H1 (cell line): ENCODE measurements at regions not wholly inside any gene's neighbourhood (a gene's known extent, or its start where the extent isn't known, plus 50 kb on each side); places are given as distances from the start of the nearest gene placed in this dataset.

Experiments used
- CTCF ChIA-PET: fragments of 300-600 bp; sonication (Branson Sonifier 250); formaldehyde crosslinking; loops from one replicate; lab custom pipeline; 2021; ENCODE audit not compliant: partially characterized antibody; lab: Charles Lee
- POLR2A ChIA-PET: fragments of 300-600 bp; sonication (Branson Sonifier 250); formaldehyde crosslinking; loops from one replicate; lab custom pipeline; 2021; ENCODE audit warnings: inconsistent platforms; ENCODE audit not compliant: partially characterized antibody; lab: Charles Lee
- DNase-seq, 2 experiments: peaks; one replicate each; pipeline versions ENCODE4 v3.0.0 to v3.0.0-alpha.2; 2010 to 2022; ENCODE audit warnings: low spot score in 2 of 2, low read depth in 1 of 2, mixed read lengths in 1 of 2
- FAIRE-seq: peaks from 2 replicates; lab custom pipeline; 2011; peaks lifted over from hg19 to GRCh38; lab: Jason Lieb, UNC
- H2AFZ ChIP-seq: 2 replicates; pipeline ENCODE4 v1.8.1; 2012; ENCODE audit warnings: low read length, inconsistent platforms
- H2AK5ac ChIP-seq: 2 replicates; pipeline ENCODE4 v1.6.1; 2013; ENCODE audit warnings: low read depth, low read length
- H2BK120ac ChIP-seq: replicated peaks from 2 replicates; pipeline ENCODE3; 2013; ENCODE audit warnings: low read depth, low read length, inconsistent platforms
- H2BK12ac ChIP-seq: 2 replicates; pipeline ENCODE4 v1.6.1; 2013; ENCODE audit warnings: low read depth, low read length
- H2BK15ac ChIP-seq: 2 replicates; pipeline ENCODE4 v1.6.1; 2013; ENCODE audit warnings: low read length
- H2BK20ac ChIP-seq: 2 replicates; pipeline ENCODE4 v1.6.1; 2013; ENCODE audit warnings: low read length
- H2BK5ac ChIP-seq: 2 replicates; pipeline ENCODE4 v1.6.1; 2013; ENCODE audit warnings: low read depth, low read length
- H3K14ac ChIP-seq: 2 replicates; pipeline ENCODE4 v1.6.1; 2013; ENCODE audit warnings: inconsistent platforms; ENCODE audit not compliant: insufficient read length
- H3K18ac ChIP-seq: 2 replicates; pipeline ENCODE4 v1.6.1; 2013; ENCODE audit warnings: low read length; ENCODE audit errors: extremely low read depth
- H3K23ac ChIP-seq: 2 replicates; pipeline ENCODE4 v1.6.1; 2013; ENCODE audit warnings: inconsistent platforms; ENCODE audit not compliant: insufficient read length
- H3K23me2 ChIP-seq: 2 replicates; pipeline ENCODE4 v1.6.1; 2013; ENCODE audit warnings: low read depth, low read length
- H3K27ac ChIP-seq: 2 replicates; pipeline ENCODE4 v1.6.1; 2011; ENCODE audit warnings: low read depth, low read length, inconsistent platforms
- H3K27me3 ChIP-seq, 4 experiments: replicated peaks in 1 of 4; 1 replicate in 1 of 4; 2 replicates in 3 of 4; pipeline versions ENCODE4 v1.6.1 to v1.8.1; 2011 to 2013; ENCODE audit warnings: low read length in 3 of 4, mild to moderate bottlenecking in 3 of 4, inconsistent platforms in 2 of 4, mixed read lengths in 2 of 4, moderate library complexity in 1 of 4; ENCODE audit not compliant: control insufficient read depth in 3 of 4, insufficient read depth in 3 of 4; ENCODE audit errors: extremely low read depth in 1 of 4
- H3K36me3 ChIP-seq, 4 experiments: 2 replicates each; pipeline versions ENCODE4 v1.6.1 to v1.8.1; 2011 to 2013; ENCODE audit warnings: mild to moderate bottlenecking in 4 of 4, low read length in 3 of 4, moderate library complexity in 2 of 4, control low read depth in 1 of 4, inconsistent platforms in 1 of 4; ENCODE audit not compliant: insufficient read depth in 4 of 4, control insufficient read depth in 2 of 4
- H3K4ac ChIP-seq: replicated peaks from 2 replicates; pipeline ENCODE3; 2013; ENCODE audit warnings: low read length, low read depth, mixed read lengths, inconsistent platforms; ENCODE audit not compliant: insufficient read length
- H3K4me1 ChIP-seq, 4 experiments: replicated peaks in 1 of 4; 1 replicate in 1 of 4; 2 replicates in 3 of 4; pipeline versions ENCODE4 v1.6.1 to v1.8.1; 2011 to 2013; ENCODE audit warnings: low read length in 3 of 4, inconsistent platforms in 2 of 4, mixed read lengths in 1 of 4; ENCODE audit not compliant: insufficient read depth in 4 of 4, control insufficient read depth in 3 of 4
- H3K4me2 ChIP-seq, 2 experiments: 2 replicates each; pipeline versions ENCODE4 v1.6.1 to v1.8.1; 2011 to 2013; ENCODE audit warnings: low read depth in 2 of 2, low read length in 2 of 2, control low read depth in 1 of 2, inconsistent platforms in 1 of 2, mild to moderate bottlenecking in 1 of 2; ENCODE audit not compliant: insufficient read depth in 1 of 2
- H3K4me3 ChIP-seq, 4 experiments: fragments of 200-600, 300-600 bp in 1 of 4; sonication (generic), shearing (Covaris generic), sonication (Bioruptor Twin) in 1 of 4; 2 replicates each; pipeline versions ENCODE4 v1.5.1 to v1.8.1; 2011 to 2016; ENCODE audit warnings: low read length in 4 of 4, low read depth in 3 of 4, control low read depth in 2 of 4, inconsistent platforms in 2 of 4, mild to moderate bottlenecking in 2 of 4, mixed read lengths in 1 of 4, moderate library complexity in 1 of 4; ENCODE audit not compliant: insufficient read depth in 2 of 4; ENCODE audit errors: extremely low read depth in 1 of 4
- H3K56ac ChIP-seq: replicated peaks from 2 replicates; pipeline ENCODE3; 2013; ENCODE audit warnings: low read depth, mild to moderate bottlenecking, mixed read lengths, low read length, inconsistent platforms; ENCODE audit not compliant: insufficient read length
- H3K79me1 ChIP-seq: 2 replicates; pipeline ENCODE4 v1.6.1; 2013; ENCODE audit warnings: low read depth, low read length, control low read depth
- H3K79me2 ChIP-seq, 2 experiments: 2 replicates each; pipeline versions ENCODE4 v1.6.1 to v1.8.1; 2012 to 2013; ENCODE audit warnings: low read length in 2 of 2, mild to moderate bottlenecking in 2 of 2, inconsistent platforms in 1 of 2; ENCODE audit not compliant: insufficient read depth in 2 of 2, control insufficient read depth in 1 of 2
- H3K9ac ChIP-seq, 4 experiments: replicated peaks in 1 of 4; 1 replicate in 1 of 4; 2 replicates in 3 of 4; pipeline versions ENCODE4 v1.6.1 to v1.8.1; 2011 to 2013; ENCODE audit warnings: low read depth in 3 of 4, low read length in 3 of 4, control low read depth in 2 of 4, mild to moderate bottlenecking in 2 of 4, moderate library complexity in 2 of 4, inconsistent platforms in 1 of 4; ENCODE audit errors: extremely low read depth in 1 of 4
- H3K9me3 ChIP-seq, 2 experiments: 2 replicates each; pipeline versions ENCODE4 v1.6.1 to v1.8.1; 2012 to 2013; ENCODE audit warnings: mild to moderate bottlenecking in 2 of 2, moderate library complexity in 2 of 2, control low read depth in 1 of 2, inconsistent platforms in 1 of 2, low read depth in 1 of 2, low read length in 1 of 2, mixed read lengths in 1 of 2; ENCODE audit not compliant: insufficient read depth in 2 of 2
- H4K20me1 ChIP-seq, 2 experiments: replicated peaks in 1 of 2; 2 replicates each; pipeline versions ENCODE3 to v1.8.1; 2011 to 2013; ENCODE audit warnings: inconsistent platforms in 2 of 2, low read length in 2 of 2, mild to moderate bottlenecking in 1 of 2; ENCODE audit not compliant: insufficient read depth in 2 of 2, control insufficient read depth in 1 of 2
- H4K5ac ChIP-seq: 2 replicates; pipeline ENCODE4 v1.6.1; 2013; ENCODE audit warnings: low read length, low read depth, mixed read lengths, inconsistent platforms; ENCODE audit not compliant: insufficient read length
- H4K8ac ChIP-seq: 2 replicates; pipeline ENCODE4 v1.8.0; 2013; ENCODE audit warnings: mild to moderate bottlenecking, moderate library complexity, low read length, inconsistent platforms; ENCODE audit not compliant: insufficient read depth; ENCODE audit errors: extremely low read depth
- H4K91ac ChIP-seq: replicated peaks from 2 replicates; pipeline ENCODE3; 2013; ENCODE audit warnings: low read length, mixed read lengths, inconsistent platforms; ENCODE audit not compliant: insufficient read length
- HDAC2 ChIP-seq, 2 experiments: fragments of 300-600 bp in 1 of 2; sonication (generic) in 1 of 2; IDR thresholded peaks; 2 replicates each; pipeline ENCODE4 v1.6.1; 2011 to 2012; ENCODE audit warnings: low read depth in 2 of 2, low read length in 2 of 2, mild to moderate bottlenecking in 2 of 2, moderate library complexity in 2 of 2, borderline replicate concordance in 1 of 2, inconsistent platforms in 1 of 2
- WGBS, 2 experiments: shearing (Covaris generic) in 1 of 2; methylation state at CpG; one replicate each; pipeline versions ENCODE4 v1.1.6 to v1.1.7; 2013 to 2015; ENCODE audit warnings: low lambda C conversion rate in 2 of 2, mixed read lengths in 2 of 2, inconsistent platforms in 1 of 2, low coverage in 1 of 2, missing lambda C conversion rate in 1 of 2; ENCODE audit not compliant: insufficient replicate concordance in 2 of 2, insufficient coverage in 1 of 2, insufficient read length in 1 of 2; ENCODE audit errors: extremely low coverage in 1 of 2, missing lambda C conversion rate in 1 of 2; 5-methylcytosine and 5-hydroxymethylcytosine counted together

- no peaks in the 10 kb centered on the region for H3K79me1 ChIP-seq
- H2BK120ac ChIP-seq = no peak overlapping the region
- no peak overlapping the region for H3K23ac ChIP-seq
- no peak overlapping the region for H4K91ac ChIP-seq
- no peaks in the 10 kb centered on the region for H3K27me3 ChIP-seq
- no peak overlapping the region for H2AK5ac ChIP-seq
- DNase-seq (no peak), FAIRE-seq (no peak)
- no peak overlapping the region for H4K5ac ChIP-seq
- POLR2A ChIA-PET = no interaction called here
- no peak overlapping the region for H3K4me3 ChIP-seq
- no peak overlapping the region for H4K8ac ChIP-seq
- H3K14ac ChIP-seq = no peak overlapping the region
- no peak overlapping the region for H2BK12ac ChIP-seq
- H3K4me2 ChIP-seq = no peak overlapping the region
- H3K4ac ChIP-seq = no peak overlapping the region
- H2BK5ac ChIP-seq = no peak overlapping the region
- H3K36me3 ChIP-seq = no peaks in the 10 kb centered on the region
- no peaks in the 10 kb centered on the region for H3K9me3 ChIP-seq
- H3K9ac ChIP-seq = no peak overlapping the region
- WGBS, 2 experiments = 85% methylated on average over 1 of the region's 1 CpG; no CpG with 5 or more reads in 1 of the 2 experiments
- H4K20me1 ChIP-seq = no peaks in the 10 kb centered on the region
- H3K4me1 ChIP-seq = peaks cover 0 to 8% (median 3%) of the 10 kb centered on the region in 4 experiments; a peak in 3 of 7 replicates
- no peak overlapping the region for H2AFZ ChIP-seq
- H3K27ac ChIP-seq = no peak overlapping the region
- no peak overlapping the region for H3K56ac ChIP-seq
- H2BK20ac ChIP-seq = no peak overlapping the region
- no peak overlapping the region for H2BK15ac ChIP-seq
- no peaks in the 10 kb centered on the region for H3K79me2 ChIP-seq
- no peaks in the 10 kb centered on the region for H3K23me2 ChIP-seq
- no peak overlapping the region for H3K18ac ChIP-seq
- CTCF ChIA-PET = no interaction called here
- TF ChIP-seq HDAC2 (IDR thresholded peaks at IDR 0.05; ENCODE audit: borderline replicate concordance in 1 of 2, low read depth in 2 of 2, low read length in 2 of 2) = no peak
These were observed 276.0 kb downstream of the FBXW7 start for GRCh38 chr4:152259866-152260265.
